PC-3 (cell line): ENCODE measurements at regions not wholly inside any gene's neighbourhood (a gene's known extent, or its start where the extent isn't known, plus 50 kb on each side); places are given as distances from the start of the nearest gene placed in this dataset.

Source experiments
- ATAC-seq: fragments of 200-7000 bp; cut with Tn5 transposase; 2 replicates; pipeline ENCODE4 v1.9.1; 2020; ENCODE audit warnings: mild to moderate bottlenecking, moderate library complexity
- BruUV-seq: library from RNA; stranded (reverse); fragments of 400-500 nt; replicated peaks from 2 replicates; lab custom pipeline; 2021; lab: Mats Ljungman, UMichigan
- CTCF ChIA-PET: fragments of 300-600 bp; sonication (Branson Sonifier 250); formaldehyde crosslinking; loops from one replicate; lab custom pipeline; 2022; ENCODE audit warnings: antibody characterized with exemption; lab: Charles Lee
- POLR2A ChIA-PET: fragments of 300-600 bp; sonication (Branson Sonifier 250); formaldehyde crosslinking; loops from one replicate; lab custom pipeline; 2022; ENCODE audit warnings: antibody characterized with exemption; ENCODE audit not compliant: unreplicated experiment; lab: Charles Lee
- DNase-seq: peaks from one replicate; pipeline ENCODE4 v3.0.0-alpha.2; 2015
- H2AFZ ChIP-seq: fragments of 300-600 bp; sonication (generic); 2 replicates; pipeline ENCODE4 v1.6.0; 2016; ENCODE audit warnings: antibody characterized with exemption, low read length
- H3F3A ChIP-seq: fragments of 300-600 bp; sonication (generic); one replicate; pipeline ENCODE4 v1.6.0; 2017; ENCODE audit warnings: antibody characterized with exemption, low read length, control low read depth, mild to moderate bottlenecking; ENCODE audit not compliant: unreplicated experiment
- H3K27ac ChIP-seq: fragments of 300-600 bp; sonication (generic); 2 replicates; pipeline ENCODE4 v1.5.1; 2016; ENCODE audit warnings: mild to moderate bottlenecking, low read length
- H3K27me3 ChIP-seq: fragments of 300-600 bp; sonication (generic); 2 replicates; pipeline ENCODE4 v1.6.1; 2016; ENCODE audit warnings: low read length, mixed read lengths
- H3K36me3 ChIP-seq: fragments of 300-600 bp; sonication (generic); 2 replicates; pipeline ENCODE4 v1.6.1; 2016; ENCODE audit warnings: low read depth, mixed run types, low read length, mixed read lengths
- H3K4me1 ChIP-seq: fragments of 300-600 bp; sonication (generic); 2 replicates; pipeline ENCODE4 v1.5.1; 2016; ENCODE audit warnings: low read length; ENCODE audit not compliant: insufficient read depth
- H3K4me2 ChIP-seq: fragments of 300-600 bp; sonication (generic); 2 replicates; pipeline ENCODE4 v1.6.0; 2016; ENCODE audit warnings: low read length
- H3K4me3 ChIP-seq: fragments of 300-600 bp; sonication (generic); 2 replicates; pipeline ENCODE4 v1.5.1; 2016; ENCODE audit warnings: mild to moderate bottlenecking, low read length, mixed read lengths
- H3K79me2 ChIP-seq: fragments of 300-600 bp; sonication (generic); 2 replicates; pipeline ENCODE4 v1.6.1; 2017; ENCODE audit warnings: low read length, mixed read lengths
- H3K9ac ChIP-seq: fragments of 300-600 bp; sonication (generic); 2 replicates; pipeline ENCODE4 v1.6.0; 2016; ENCODE audit warnings: mild to moderate bottlenecking, low read length
- H3K9me2 ChIP-seq: fragments of 300-600 bp; sonication (generic); replicated peaks from 2 replicates; pipeline ENCODE4 v1.6.1; 2016; ENCODE audit warnings: mixed run types, low read length, mixed read lengths
- H3K9me3 ChIP-seq: fragments of 300-600 bp; sonication (generic); 2 replicates; pipeline ENCODE4 v1.6.1; 2016; ENCODE audit warnings: low read length, mixed read lengths
- H4K20me1 ChIP-seq: fragments of 300-600 bp; sonication (generic); 2 replicates; pipeline ENCODE4 v1.6.1; 2016; ENCODE audit warnings: low read length, mixed read lengths
- CTCF ChIP-seq: fragments of 300-600 bp; sonication (generic); conservative IDR thresholded peaks from 2 replicates; pipeline ENCODE4 v1.5.1; 2017; ENCODE audit warnings: antibody characterized with exemption, low read depth, mild to moderate bottlenecking, low read length
- EZH2 ChIP-seq: fragments of 300-600 bp; sonication (generic); IDR thresholded peaks from one replicate; pipeline ENCODE4 v1.6.1; 2017; ENCODE audit warnings: antibody characterized with exemption, mild to moderate bottlenecking, low read length; ENCODE audit not compliant: unreplicated experiment
- EZH2phosphoT487 ChIP-seq: fragments of 300-600 bp; sonication (generic); IDR thresholded peaks from 2 replicates; pipeline ENCODE4 v1.6.1; 2018; ENCODE audit warnings: mild to moderate bottlenecking, antibody characterized with exemption, low read length, borderline replicate concordance
- intact Hi-C: fragments of 100-400 bp; cut with micrococcal nuclease; formaldehyde crosslinking; loops from 2 replicates; pipeline ENCODE4 v1.9.0; 2023

- Histone ChIP-seq H4K20me1 (no peaks in the 10 kb centered on the region), H3K27me3 (peaks cover 4% of the 10 kb centered on the region; the same call in 1 of the 2 replicates), H3K4me3 (no peak overlapping the region), H3K27ac (no peak overlapping the region), H3F3A (no peaks in the 10 kb centered on the region), H3K4me1 (no peaks in the 10 kb centered on the region), H3K9me2 (no peaks in the 10 kb centered on the region), H3K36me3 (no peaks in the 10 kb centered on the region), H3K79me2 (no peaks in the 10 kb centered on the region), H2AFZ (no peak overlapping the region), H3K9me3 (no peaks in the 10 kb centered on the region), H3K9ac (no peak overlapping the region), H3K4me2 (no peak overlapping the region)
- CTCF ChIA-PET: no interaction called here
- ATAC-seq: no peak
- POLR2A ChIA-PET: no interaction called here
- no TSS peak for BruUV-seq
- no peak for DNase-seq
- TF ChIP-seq EZH2phosphoT487 (no peak), CTCF (no peak), EZH2 (no peak)
- intact Hi-C loops: no loop called here
These were observed 90.2 kb upstream of the LINGO1 start for GRCh38 chr15:77722759-77723460.

DNA sequence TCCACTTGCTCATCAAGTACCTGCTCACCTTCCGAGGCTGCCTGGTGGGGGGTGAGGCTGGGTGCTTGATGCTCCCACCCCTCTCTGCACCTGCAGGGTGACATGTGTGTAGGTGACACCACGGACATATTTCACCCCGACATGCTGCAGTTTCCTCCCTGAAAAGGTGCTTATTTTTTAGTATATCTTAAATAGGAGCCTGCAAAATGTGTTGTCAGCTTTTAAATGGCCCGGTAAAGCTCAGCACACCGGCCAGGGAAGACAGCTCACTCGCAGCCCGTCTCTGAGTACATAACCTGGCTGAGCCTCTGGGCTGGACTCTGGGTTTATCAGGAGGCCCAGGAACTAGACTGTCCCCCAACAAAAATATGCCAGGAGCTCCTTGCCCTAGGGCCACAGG, 89.3 kb upstream of the LINGO1 start:
- POLR2A ChIA-PET: no interaction called here
- no peaks in the 10 kb centered on the region for H3K4me1 ChIP-seq
- H3K9me2 ChIP-seq: no peaks in the 10 kb centered on the region
- no peaks in the 10 kb centered on the region for H4K20me1 ChIP-seq
- DNase-seq (no peak), ATAC-seq (no peak)
- no peaks in the 10 kb centered on the region for H3K79me2 ChIP-seq
- intact Hi-C loops: no loop called here
- no peak overlapping the region for H3K9ac ChIP-seq
- TF ChIP-seq CTCF (no peak), EZH2 (no peak), EZH2phosphoT487 (no peak)
- peaks cover 4% of the 10 kb centered on the region; the same call in 1 of the 2 replicates for H3K27me3 ChIP-seq
- H3K4me2 ChIP-seq: no peak overlapping the region
- H2AFZ ChIP-seq: no peak overlapping the region
- no peaks in the 10 kb centered on the region for H3F3A ChIP-seq
- H3K27ac ChIP-seq: no peak overlapping the region
- no peak overlapping the region for H3K4me3 ChIP-seq
- no peaks in the 10 kb centered on the region for H3K36me3 ChIP-seq
- CTCF ChIA-PET: no interaction called here
- no peaks in the 10 kb centered on the region for H3K9me3 ChIP-seq
- BruUV-seq: no TSS peak

DNA sequence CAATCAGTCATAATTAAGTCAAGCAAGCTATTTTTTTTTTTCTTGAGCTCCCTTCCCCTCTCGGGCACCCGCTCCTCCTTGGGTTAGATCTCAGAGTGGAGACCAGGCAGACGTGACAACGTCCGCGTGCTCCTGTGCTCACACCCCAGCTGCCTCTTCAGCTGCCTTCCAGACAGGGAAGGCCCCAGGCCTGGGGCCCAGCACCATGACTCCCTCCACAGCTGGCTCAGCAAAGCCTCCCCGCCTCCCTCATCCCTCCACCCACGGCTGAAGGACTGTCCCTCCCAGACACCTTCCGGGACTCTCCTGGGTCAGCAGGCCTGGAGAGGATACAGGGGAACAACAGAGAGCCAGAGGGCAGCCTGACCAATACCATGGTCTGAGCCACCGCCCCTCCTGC, 87.9 kb upstream of the LINGO1 start:
- no peaks in the 10 kb centered on the region for H3K4me1 ChIP-seq
- DNase-seq (no peak), ATAC-seq (no peak)
- H4K20me1 ChIP-seq: no peaks in the 10 kb centered on the region
- no peaks in the 10 kb centered on the region; the same call in 1 of the 2 replicates for H3K27me3 ChIP-seq
- no peak overlapping the region for H3K4me3 ChIP-seq
- H3K4me2 ChIP-seq: no peak overlapping the region
- ChIA-PET POLR2A (no interaction called here), CTCF (no interaction called here)
- TF ChIP-seq EZH2 (no peak), EZH2phosphoT487 (no peak), CTCF (no peak)
- no TSS peak for BruUV-seq
- no peaks in the 10 kb centered on the region for H3K9me3 ChIP-seq
- H3K79me2 ChIP-seq: no peaks in the 10 kb centered on the region
- H3F3A ChIP-seq: no peaks in the 10 kb centered on the region
- no peak overlapping the region for H3K9ac ChIP-seq
- no peaks in the 10 kb centered on the region for H3K36me3 ChIP-seq
- H3K9me2 ChIP-seq: no peaks in the 10 kb centered on the region
- no peak overlapping the region for H3K27ac ChIP-seq
- H2AFZ ChIP-seq: no peak overlapping the region
- intact Hi-C loops: no loop called here
